GM19455 (cell line): ENCODE measurements at regions not wholly inside any gene's neighbourhood (a gene's known extent, or its start where the extent isn't known, plus 50 kb on each side); places are given as distances from the start of the nearest gene placed in this dataset.
"Not testable (repeated sequence)": the region's sequence is repeated elsewhere in the genome, so short reads cannot be mapped to it uniquely, and the experiment has no call there.

Source experiments
- ATAC-seq: cut with Tn5 transposase; IDR thresholded peaks from one replicate; pipeline ENCODE4 v1.9.1; 2021; ENCODE audit not compliant: unreplicated experiment

- no peak for ATAC-seq
Observed at GRCh38 chrX:2640436-2641150, 50.5 kb upstream of the CD99 start.

DNA sequence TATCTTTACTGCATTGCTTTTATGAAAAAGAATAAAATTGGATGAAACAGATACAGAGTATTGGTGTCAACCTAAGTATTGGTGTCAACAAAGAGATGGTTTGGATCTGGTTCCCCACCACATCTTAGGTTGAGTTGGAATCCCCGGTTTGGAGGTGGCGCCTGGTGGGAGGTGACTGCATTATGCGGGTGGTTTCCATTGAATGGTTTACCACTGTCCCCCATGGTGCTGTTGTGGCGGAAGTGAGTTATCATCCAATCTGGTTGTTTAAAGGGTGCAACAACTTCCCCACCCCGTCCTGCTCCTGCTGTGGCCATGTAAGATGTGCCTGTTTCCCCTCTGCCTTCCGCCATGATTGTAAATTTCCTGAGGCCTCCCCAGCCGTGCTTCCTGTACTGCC, 52.8 kb upstream of the CD99 start:
- no peak for ATAC-seq

- no peak for ATAC-seq
Observed at GRCh38 chrX:2635342-2635741, 55.8 kb upstream of the CD99 start.

- ATAC-seq = no peak
Observed at GRCh38 chrX:2632533-2633504, 58.3 kb upstream of the CD99 start.

- no peak for ATAC-seq
Observed at GRCh38 chrX:2631743-2632532, 59.2 kb upstream of the CD99 start.

GRCh38 chrX:2630935-2631742, 60.0 kb upstream of the CD99 start:
- ATAC-seq = not testable (repeated sequence)

DNA sequence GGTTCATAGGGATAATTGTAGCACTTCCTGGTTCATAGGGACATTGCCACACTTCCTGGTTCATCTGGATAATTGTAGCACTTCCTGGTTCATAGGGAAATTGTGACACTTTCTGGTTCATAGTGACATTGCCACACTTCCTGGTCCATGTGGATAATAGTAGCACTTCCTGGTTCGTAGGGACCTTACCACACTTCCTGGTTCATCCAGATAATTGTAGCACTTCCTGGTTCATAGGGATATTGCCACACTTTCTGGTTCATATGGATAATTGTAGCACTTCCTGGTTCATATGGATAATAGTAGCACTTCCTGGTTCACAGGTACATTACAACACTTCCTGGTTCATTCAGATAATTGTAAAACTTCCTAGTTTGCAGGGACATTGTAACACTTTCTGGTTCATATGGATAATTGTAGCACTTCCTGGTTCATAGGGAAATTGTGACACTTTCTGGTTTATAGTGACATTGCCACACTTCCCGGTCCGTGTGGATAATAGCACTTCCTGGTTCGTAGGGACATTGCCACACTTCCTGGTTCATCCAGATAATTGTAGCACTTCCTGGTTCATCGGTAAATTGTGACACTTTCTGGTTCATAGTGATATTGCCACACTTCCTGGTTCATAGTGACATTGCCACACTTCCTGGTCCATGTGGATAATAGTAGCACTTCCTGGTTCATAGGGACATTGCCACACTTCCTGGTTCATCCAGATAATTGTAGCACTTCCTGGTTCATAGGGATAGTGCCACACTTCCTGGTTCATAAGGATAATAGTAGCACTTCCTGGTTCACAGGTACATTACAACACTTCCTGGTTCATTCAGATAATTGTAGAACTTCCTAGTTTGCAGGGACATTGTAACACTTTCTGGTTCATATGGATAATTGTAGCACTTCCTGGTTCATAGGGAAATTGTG, 60.8 kb upstream of the CD99 start:
- not testable (repeated sequence) for ATAC-seq

GRCh38 chrX:2629316-2630007, 61.6 kb upstream of the CD99 start:
- no peak for ATAC-seq

DNA sequence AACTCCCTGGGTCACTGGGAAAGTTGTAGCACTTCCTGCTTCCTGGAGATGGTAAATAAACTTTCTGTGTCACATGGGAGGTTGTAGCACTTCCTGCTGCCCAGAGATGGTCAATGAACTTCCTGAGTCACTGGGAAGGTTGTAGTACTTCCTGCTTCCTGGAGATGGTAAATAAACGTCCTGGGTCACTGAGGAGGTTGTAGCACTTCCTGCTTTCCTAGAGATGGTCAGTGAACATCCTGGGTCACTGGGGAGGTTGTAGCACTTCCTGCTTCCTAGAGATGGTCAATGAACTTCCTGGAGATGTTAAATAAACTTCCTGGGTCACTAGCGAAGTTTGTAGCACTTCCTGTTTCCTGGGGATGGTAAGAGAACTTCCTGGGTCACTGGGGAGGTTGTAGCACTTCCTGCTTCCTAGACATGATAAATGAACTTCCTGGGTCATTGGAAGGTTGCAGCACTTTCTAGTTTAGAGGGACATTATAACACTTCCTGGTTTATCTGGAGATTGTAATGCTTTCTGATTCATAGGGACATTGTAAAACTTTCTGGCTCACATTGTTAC, 62.3 kb upstream of the CD99 start:
- ATAC-seq = no peak

DNA sequence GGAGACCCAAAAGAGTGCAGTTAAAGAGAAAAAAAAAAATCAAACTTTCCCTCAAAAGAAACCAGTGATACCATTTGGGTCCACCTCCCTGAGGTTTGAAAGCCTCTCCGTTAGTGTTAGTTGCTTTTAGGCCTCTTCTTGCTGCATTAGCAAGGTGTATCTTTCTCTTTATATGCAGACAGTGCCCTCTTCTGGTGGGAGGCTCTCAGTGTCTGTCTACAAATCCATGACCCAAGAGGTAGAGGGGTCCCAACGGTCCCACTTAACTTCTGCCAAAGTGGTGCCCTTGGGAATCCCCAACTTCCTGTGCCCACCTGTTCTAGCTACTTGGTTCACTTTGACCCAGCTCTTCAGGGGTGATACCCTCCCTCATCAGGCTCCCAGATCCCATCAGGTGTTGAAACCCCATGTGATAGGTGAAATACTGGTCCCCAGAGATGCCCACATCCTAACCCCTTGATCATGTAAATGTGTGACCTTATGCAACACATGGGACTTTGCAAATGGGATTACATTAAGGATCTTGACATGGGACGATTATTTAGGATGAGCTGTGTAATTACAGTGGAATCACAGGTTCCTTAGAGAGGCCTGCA, 63.7 kb upstream of the CD99 start:
- ATAC-seq = peak; percentile 63

DNA sequence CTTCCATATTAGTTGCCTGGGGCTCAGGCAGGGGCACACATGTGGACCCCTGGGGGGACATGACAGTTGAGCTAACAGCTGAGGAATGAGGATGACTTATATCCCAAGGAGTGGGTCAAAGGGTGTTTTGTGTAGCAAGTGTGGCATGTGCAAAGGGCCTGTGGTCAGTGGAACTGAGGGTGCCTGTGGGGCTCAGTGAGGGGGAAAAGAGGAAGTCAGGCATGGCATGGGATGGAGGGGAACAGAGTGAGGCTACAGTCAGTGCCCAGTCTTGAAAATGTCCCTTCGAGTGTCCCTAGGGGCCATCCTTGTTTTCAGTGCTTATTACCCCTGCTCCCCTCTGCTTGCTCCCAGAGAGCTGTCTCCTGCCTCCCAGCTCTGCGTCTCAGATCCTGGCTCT, 64.3 kb upstream of the CD99 start:
- ATAC-seq = no peak

- no peak for ATAC-seq
Observed at GRCh38 chrX:2620576-2620975, 70.5 kb upstream of the CD99 start.

GRCh38 chrX:2618516-2618915, 72.6 kb upstream of the CD99 start:
- ATAC-seq = no peak

GRCh38 chrX:2614911-2615310, 76.2 kb upstream of the CD99 start:
- ATAC-seq = no peak

DNA sequence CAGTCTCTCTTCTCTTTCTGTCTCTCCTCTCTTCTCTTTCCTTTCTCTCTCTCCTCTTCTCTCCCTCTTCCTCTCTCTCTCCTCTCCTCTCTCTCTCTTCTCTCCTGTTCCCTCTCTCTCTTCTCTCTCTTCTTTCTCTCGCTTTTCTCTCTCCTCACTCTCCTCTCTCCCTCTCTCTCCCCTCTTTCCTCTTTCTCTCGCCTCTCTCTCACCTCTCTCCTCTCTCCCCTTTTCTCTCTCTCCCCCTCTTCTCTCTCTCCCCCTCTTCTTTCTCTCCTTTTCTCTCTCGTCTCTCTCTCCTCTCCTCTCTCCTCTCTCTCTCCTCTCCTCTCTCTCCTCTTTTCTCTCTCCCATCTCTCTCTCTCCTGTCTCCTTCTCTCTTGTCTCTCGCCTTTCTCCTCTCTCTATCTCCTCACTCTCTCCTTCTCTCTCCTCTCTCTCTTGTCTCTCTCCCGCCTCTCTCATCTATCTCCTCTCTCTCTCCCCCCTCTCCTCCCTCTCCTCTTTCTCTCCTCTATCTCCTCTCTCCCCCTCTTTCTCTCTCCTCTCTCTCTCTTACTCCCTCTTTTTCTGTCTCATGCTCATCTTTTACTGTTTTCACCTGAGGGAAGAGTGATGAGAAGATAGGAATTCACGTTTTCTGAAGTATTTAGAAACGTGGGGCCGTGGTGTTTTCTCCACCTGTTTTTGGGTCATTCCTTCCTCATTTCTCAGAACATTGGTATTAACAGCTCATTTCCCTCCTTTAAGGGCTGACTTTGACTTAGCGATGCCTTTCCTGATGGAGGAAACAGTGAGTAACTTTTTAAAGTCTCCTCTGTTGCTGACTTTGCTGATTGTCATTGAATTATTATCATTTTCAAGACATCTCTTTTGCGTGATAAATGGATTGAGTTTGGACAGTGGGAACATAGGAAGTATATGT, 80.6 kb upstream of the CD99 start:
- no peak for ATAC-seq

DNA sequence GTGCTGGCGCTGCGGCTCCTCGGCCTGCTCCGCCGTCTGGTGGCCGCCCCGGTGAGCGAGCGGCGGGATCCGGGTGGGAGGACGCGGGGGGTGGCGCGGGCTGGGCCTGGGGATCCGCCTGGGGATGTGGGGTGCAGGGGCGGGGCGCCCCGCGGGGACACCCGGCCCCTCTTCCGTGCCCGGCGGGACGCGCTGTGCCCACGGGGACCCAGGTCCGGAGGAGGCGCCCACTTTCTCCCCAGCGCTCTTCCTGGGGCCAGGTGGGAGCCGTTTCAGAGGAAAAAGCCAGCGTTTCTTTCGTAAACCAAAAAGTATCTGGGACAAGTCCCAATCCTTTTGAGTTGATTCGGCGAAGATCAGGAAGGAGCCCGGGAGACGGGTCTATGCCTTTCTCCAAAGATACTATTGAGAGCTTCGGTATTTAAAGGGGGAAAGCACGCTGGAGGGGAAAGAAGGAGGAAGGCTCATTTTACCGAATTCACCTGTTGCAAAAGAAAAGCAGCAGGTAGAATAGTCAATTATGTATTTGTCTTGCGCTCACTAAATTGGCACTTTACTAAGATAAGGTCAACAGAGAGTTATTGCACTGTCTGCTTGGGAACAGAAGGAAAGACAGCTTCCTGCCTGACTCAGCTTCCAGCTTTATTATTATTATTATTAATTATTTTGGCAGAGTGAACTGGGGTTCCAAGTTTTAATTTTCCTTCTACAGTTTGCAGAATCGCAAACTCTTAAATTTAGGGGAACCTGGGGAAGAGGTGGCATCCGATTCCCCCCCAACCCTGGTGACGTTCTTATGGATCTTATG, 81.5 kb upstream of the CD99 start:
- peak; percentile 48 for ATAC-seq
